ENCODE measurements at regions not wholly inside any gene's neighbourhood (a gene's known extent, or its start where the extent isn't known, plus 50 kb on each side); places are given as distances from the start of the nearest gene placed in this dataset.

DNA sequence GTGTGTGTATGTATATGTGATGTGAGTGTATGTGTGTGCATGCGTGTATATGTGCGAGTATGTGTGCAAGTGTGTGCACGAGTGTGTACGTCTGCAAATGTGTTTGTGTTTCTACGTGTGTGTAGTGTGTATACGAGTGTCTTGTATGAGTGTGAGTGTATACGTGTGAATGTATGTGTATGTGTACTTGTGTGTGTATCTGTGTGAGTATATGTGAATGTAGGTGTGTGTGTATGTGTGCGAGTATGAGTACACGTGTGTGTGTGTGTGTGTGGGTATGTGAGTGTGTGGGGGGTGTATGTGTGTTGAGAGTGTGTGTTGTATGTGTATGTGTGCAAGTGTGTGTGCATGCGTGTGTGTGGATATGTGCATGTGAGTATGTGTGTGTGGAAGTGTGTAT lies 602.0 kb upstream of the CDH4 start:
- Histone ChIP-seq H3K4me3 (ENCODE audit: low read length) (no peak overlapping the region), H3K9ac (ENCODE audit: low read depth, low read length) (no peak overlapping the region), H3K36me3 (ENCODE audit: insufficient read depth, low read length) (no peaks in the 10 kb centered on the region), H3K4me2 (ENCODE audit: low read length) (no peak overlapping the region), H3K9me3 (replicated peaks; ENCODE audit: low read length) (no peaks in the 10 kb centered on the region), H3K27me3 (ENCODE audit: control insufficient read depth, insufficient read depth, low read length) (peaks cover 3% of the 10 kb centered on the region), H3K4me1 (ENCODE audit: control insufficient read depth, insufficient read depth, low read length) (no peaks in the 10 kb centered on the region)

DNA sequence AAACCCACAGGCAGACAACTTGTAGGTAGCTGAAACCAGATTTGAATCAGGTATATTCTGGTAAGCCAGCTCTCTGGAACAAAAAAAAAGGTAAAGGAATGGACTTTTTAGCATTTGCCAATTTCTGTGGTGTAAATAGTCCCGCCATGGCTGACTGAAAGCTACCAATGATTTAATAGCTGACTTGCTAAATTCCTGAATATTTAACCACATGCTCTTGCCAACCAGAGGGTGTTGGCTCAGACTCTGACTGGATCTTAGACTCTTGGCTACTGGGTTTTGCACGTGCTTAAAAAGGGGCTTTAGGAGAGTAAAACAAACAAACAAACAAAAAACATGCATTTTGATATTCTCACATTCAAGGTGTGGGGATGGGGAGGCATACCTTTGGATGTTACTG lies 600.0 kb upstream of the CDH4 start:
- H3K36me3 ChIP-seq (ENCODE audit: insufficient read depth, low read length), result no peaks in the 10 kb centered on the region
- H3K4me3 ChIP-seq (ENCODE audit: low read length), result no peak overlapping the region
- H3K27me3 ChIP-seq (ENCODE audit: control insufficient read depth, insufficient read depth, low read length), result peaks cover 3% of the 10 kb centered on the region
- no peak overlapping the region for H3K4me2 ChIP-seq (ENCODE audit: low read length)
- no peak overlapping the region for H3K9ac ChIP-seq (ENCODE audit: low read depth, low read length)
- H3K4me1 ChIP-seq (ENCODE audit: control insufficient read depth, insufficient read depth, low read length), result no peaks in the 10 kb centered on the region
- H3K9me3 ChIP-seq (replicated peaks; ENCODE audit: low read length), result no peaks in the 10 kb centered on the region

DNA sequence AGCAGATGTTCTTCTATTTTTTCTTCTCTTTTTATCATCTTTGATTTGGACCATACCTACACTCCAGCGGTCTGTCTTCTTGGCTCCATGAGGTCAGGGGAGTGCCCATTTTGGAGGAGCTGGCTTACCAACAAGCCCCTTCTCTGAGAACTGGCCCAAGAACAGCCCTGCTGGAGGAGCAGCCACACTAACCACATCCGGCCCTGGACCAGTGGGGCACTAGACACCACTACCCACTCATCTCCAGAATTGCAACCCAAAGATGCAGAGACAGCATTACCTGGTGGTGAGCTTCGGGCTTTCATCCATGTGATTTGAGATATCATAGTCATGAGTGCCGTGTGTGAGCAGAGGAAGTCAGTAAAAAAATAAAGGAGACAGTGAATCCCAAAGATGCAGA lies 599.4 kb upstream of the CDH4 start:
- no peaks in the 10 kb centered on the region for H3K4me1 ChIP-seq (ENCODE audit: control insufficient read depth, insufficient read depth, low read length)
- no peak overlapping the region for H3K4me3 ChIP-seq (ENCODE audit: low read length)
- no peaks in the 10 kb centered on the region for H3K9me3 ChIP-seq (replicated peaks; ENCODE audit: low read length)
- peaks cover 3% of the 10 kb centered on the region for H3K27me3 ChIP-seq (ENCODE audit: control insufficient read depth, insufficient read depth, low read length)
- no peaks in the 10 kb centered on the region for H3K36me3 ChIP-seq (ENCODE audit: insufficient read depth, low read length)
- H3K9ac ChIP-seq (ENCODE audit: low read depth, low read length), result no peak overlapping the region
- H3K4me2 ChIP-seq (ENCODE audit: low read length), result no peak overlapping the region

DNA sequence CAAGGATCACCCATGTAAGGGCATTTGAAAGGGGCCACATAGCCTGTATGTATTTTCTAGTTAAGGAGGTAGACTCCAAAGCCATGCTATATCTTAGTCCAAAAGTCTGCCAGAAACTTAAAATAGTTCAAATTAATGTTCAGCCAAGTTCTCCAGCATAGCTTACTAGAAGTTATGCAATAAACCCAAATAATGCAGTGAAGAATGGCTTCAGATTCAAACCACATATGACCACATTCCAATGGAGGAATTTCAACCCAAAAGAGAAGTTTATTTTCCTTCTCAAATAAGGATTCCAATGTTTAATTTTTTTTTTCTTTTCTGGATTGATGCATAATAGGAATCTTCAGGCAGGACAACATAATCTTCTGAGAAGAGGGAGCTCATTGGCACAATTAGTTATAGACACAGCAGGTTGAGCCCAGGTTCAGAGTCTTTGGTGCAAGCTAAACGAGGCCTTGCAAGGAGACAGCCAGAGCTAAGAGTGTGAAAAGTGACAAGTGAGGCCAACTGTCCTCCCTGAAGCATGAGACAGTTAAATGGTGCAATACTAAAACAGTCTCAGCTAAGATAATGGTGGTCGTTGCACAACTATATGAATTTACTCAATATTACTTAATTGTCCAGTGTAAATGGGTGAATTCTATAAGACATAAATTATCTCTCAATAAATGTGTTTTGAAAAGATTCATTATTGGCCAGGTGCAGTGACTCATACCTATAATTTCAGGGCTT lies 598.8 kb upstream of the CDH4 start:
- no peak overlapping the region for H3K4me3 ChIP-seq (ENCODE audit: low read length)
- no peak overlapping the region for H3K9ac ChIP-seq (ENCODE audit: low read depth, low read length)
- no peaks in the 10 kb centered on the region for H3K9me3 ChIP-seq (replicated peaks; ENCODE audit: low read length)
- H3K27me3 ChIP-seq (ENCODE audit: control insufficient read depth, insufficient read depth, low read length), result no peaks in the 10 kb centered on the region
- H3K4me1 ChIP-seq (ENCODE audit: control insufficient read depth, insufficient read depth, low read length), result no peaks in the 10 kb centered on the region
- no peak overlapping the region for H3K4me2 ChIP-seq (ENCODE audit: low read length)
- no peaks in the 10 kb centered on the region for H3K36me3 ChIP-seq (ENCODE audit: insufficient read depth, low read length)

DNA sequence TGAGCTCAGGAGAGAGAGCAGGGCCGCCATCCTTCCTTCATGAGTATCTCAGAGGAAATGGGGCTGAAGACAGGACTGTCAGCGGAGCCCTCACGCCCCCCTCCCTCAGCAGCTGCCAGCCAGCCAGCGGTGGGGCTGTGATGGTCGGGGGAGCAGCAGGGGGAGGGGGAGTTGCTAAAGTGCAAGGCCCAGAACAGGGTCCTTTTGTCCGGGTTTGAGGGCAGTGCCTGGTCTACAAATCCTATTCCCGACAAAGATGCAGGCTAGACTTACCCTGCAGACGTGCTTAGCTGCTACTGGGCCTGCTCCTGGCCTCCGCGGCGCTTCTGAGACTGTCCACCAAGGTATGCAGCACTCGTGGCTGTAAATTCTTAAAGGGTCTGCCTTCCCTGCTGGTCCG lies 593.4 kb upstream of the CDH4 start:
- Histone ChIP-seq H3K9me3 (replicated peaks; ENCODE audit: low read length) (no peaks in the 10 kb centered on the region), H3K9ac (ENCODE audit: low read depth, low read length) (no peak overlapping the region), H3K27me3 (ENCODE audit: control insufficient read depth, insufficient read depth, low read length) (no peaks in the 10 kb centered on the region), H3K4me1 (ENCODE audit: control insufficient read depth, insufficient read depth, low read length) (no peaks in the 10 kb centered on the region), H3K4me3 (ENCODE audit: low read length) (no peak overlapping the region), H3K4me2 (ENCODE audit: low read length) (no peak overlapping the region), H3K36me3 (ENCODE audit: insufficient read depth, low read length) (no peaks in the 10 kb centered on the region)

DNA sequence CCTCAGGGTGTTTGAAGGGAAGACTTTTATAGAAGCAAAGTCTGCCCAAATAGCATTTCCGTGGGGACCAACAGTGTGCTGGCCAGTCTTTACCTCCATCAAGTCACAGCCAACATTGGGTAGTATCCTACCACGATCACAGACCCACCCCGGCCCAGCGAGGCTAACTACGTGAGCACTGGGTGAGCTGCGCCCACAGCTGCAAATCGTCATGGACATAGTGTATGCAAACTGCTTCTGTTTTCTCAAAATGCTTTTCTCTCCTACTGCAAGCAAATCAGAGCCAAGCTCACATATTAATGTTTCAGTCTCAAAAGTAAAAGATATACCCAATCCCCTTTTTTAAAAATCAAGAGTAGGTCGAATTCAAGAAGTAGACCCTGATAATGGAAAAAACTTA lies 592.8 kb upstream of the CDH4 start:
- Histone ChIP-seq H3K36me3 (ENCODE audit: insufficient read depth, low read length) (no peaks in the 10 kb centered on the region), H3K4me3 (ENCODE audit: low read length) (no peak overlapping the region), H3K27me3 (ENCODE audit: control insufficient read depth, insufficient read depth, low read length) (no peaks in the 10 kb centered on the region), H3K4me2 (ENCODE audit: low read length) (no peak overlapping the region), H3K4me1 (ENCODE audit: control insufficient read depth, insufficient read depth, low read length) (no peaks in the 10 kb centered on the region), H3K9ac (ENCODE audit: low read depth, low read length) (no peak overlapping the region), H3K9me3 (replicated peaks; ENCODE audit: low read length) (no peaks in the 10 kb centered on the region)

DNA sequence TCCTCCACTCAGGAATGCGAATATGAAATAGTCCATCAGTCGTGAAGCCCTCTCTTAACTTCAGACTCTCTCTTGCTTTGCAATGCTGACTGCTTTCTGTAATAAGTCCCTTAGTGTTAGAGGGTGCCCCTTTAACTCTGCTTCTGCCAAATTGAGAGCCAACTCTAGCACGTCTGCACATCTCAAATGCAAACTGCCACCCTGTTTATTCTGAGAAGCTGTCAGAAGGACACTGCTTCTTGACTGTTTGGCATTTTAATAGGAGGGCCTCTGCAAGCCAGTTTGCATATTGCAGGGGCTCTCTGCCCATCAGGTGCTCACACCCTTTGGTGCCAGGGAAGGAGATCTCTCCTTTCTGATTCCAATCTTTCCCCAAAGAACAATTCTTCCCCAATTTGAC lies 589.8 kb upstream of the CDH4 start:
- no peaks in the 10 kb centered on the region for H3K36me3 ChIP-seq (ENCODE audit: insufficient read depth, low read length)
- H3K9ac ChIP-seq (ENCODE audit: low read depth, low read length), result no peak overlapping the region
- no peaks in the 10 kb centered on the region for H3K9me3 ChIP-seq (replicated peaks; ENCODE audit: low read length)
- no peak overlapping the region for H3K4me2 ChIP-seq (ENCODE audit: low read length)
- no peaks in the 10 kb centered on the region for H3K27me3 ChIP-seq (ENCODE audit: control insufficient read depth, insufficient read depth, low read length)
- no peak overlapping the region for H3K4me3 ChIP-seq (ENCODE audit: low read length)
- no peaks in the 10 kb centered on the region for H3K4me1 ChIP-seq (ENCODE audit: control insufficient read depth, insufficient read depth, low read length)

DNA sequence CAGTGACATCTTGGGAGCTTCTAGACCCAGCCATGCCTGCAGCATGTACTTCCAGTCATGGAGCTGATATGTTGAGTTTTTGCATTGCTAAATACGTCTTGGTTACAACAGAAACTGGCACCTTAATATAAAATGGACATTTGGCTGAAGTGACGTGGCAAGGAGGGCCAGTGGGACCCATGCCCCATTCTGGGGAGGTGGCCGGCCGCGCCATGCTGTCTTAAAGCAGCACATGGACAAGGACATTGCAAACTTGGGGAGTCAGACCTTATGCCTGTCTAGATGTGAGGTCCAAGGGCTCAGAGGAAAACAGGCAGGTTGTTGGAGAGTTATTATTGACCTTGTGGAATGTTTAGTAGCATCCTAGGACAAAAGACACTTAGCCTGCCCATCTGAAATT lies 588.0 kb upstream of the CDH4 start:
- no peaks in the 10 kb centered on the region for H3K4me1 ChIP-seq (ENCODE audit: control insufficient read depth, insufficient read depth, low read length)
- H3K36me3 ChIP-seq (ENCODE audit: insufficient read depth, low read length), result no peaks in the 10 kb centered on the region
- H3K4me3 ChIP-seq (ENCODE audit: low read length), result no peak overlapping the region
- H3K9ac ChIP-seq (ENCODE audit: low read depth, low read length), result no peak overlapping the region
- H3K9me3 ChIP-seq (replicated peaks; ENCODE audit: low read length), result no peaks in the 10 kb centered on the region
- H3K27me3 ChIP-seq (ENCODE audit: control insufficient read depth, insufficient read depth, low read length), result peaks cover 9% of the 10 kb centered on the region
- no peak overlapping the region for H3K4me2 ChIP-seq (ENCODE audit: low read length)

DNA sequence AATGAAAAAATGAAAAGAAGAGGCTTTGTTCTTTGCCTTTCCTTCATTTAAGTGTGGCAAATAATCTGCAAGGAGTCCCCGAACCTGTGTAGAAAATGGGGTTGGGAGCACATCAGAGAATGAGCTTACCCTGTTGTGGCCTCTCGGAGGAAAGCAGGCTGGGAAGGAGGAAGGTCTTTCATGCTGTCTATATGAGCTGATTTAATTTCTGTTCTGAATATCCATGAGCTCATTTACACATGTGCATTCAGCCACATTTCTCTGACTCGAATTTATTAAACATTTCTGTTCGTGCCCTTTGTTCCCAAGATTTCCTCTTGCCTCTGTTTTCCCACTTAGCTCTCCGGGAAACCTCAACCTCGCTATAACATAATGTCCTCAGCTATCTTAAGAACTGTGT lies 584.4 kb upstream of the CDH4 start:
- no peak overlapping the region for H3K4me3 ChIP-seq (ENCODE audit: low read length)

DNA sequence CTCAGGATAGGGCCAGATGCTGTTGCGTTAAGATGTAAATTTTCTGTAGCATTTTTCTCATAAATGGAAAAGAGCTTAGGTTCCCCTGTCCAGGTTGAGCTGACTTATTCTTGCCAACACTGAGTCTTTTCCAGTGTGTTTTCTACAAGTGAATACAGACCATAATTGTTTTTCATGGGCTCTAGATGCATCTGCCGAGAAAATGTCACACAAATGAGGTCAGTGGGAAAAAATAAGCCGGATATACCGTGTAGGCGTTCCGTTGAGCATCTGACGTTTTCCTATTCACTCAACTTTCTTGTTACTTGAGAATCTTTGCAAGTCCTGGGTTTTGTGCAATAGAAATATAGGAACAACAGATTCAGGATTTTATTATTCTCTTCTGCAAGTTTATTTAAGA lies 582.9 kb upstream of the CDH4 start:
- Histone ChIP-seq H3K4me3 (ENCODE audit: low read length) (no peak overlapping the region), H3K9ac (ENCODE audit: low read depth, low read length) (no peak overlapping the region), H3K4me2 (ENCODE audit: low read length) (no peak overlapping the region), H3K9me3 (replicated peaks; ENCODE audit: low read length) (no peaks in the 10 kb centered on the region), H3K27me3 (ENCODE audit: control insufficient read depth, insufficient read depth, low read length) (peaks cover 48% of the 10 kb centered on the region), H3K36me3 (ENCODE audit: insufficient read depth, low read length) (no peaks in the 10 kb centered on the region), H3K4me1 (ENCODE audit: control insufficient read depth, insufficient read depth, low read length) (no peaks in the 10 kb centered on the region)

More for the DNA sequence above, 584.4 kb upstream of the CDH4 start:
- H3K4me1 ChIP-seq (ENCODE audit: control insufficient read depth, insufficient read depth, low read length), result no peaks in the 10 kb centered on the region
- no peak overlapping the region for H3K4me2 ChIP-seq (ENCODE audit: low read length)
- no peaks in the 10 kb centered on the region for H3K36me3 ChIP-seq (ENCODE audit: insufficient read depth, low read length)
- H3K9me3 ChIP-seq (replicated peaks; ENCODE audit: low read length), result no peaks in the 10 kb centered on the region
- no peak overlapping the region for H3K9ac ChIP-seq (ENCODE audit: low read depth, low read length)
- H3K27me3 ChIP-seq (ENCODE audit: control insufficient read depth, insufficient read depth, low read length), result peaks cover 34% of the 10 kb centered on the region

DNA sequence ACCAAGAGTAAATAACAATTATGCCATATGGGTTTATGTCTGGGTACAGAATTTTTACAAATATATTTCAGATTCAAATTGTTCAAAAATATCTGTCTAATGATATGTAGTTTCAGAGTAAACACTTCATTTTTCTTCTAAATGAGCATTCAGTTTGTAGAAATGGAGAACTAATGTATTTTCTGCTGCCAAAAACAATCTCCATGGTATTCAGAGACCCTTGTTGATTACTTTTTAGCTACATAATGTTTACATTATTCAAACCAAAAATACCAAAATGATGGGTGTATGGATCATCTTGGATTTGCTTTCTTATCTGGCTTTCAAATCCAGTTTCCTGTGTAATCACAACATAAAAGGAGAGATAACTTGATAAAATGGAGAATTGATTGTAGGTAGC lies 576.0 kb upstream of the CDH4 start:
- Histone ChIP-seq H3K9ac (ENCODE audit: low read depth, low read length) (no peak overlapping the region), H3K9me3 (replicated peaks; ENCODE audit: low read length) (no peaks in the 10 kb centered on the region), H3K27me3 (ENCODE audit: control insufficient read depth, insufficient read depth, low read length) (peaks cover 28% of the 10 kb centered on the region), H3K4me1 (ENCODE audit: control insufficient read depth, insufficient read depth, low read length) (no peaks in the 10 kb centered on the region), H3K36me3 (ENCODE audit: insufficient read depth, low read length) (no peaks in the 10 kb centered on the region), H3K4me2 (ENCODE audit: low read length) (no peak overlapping the region), H3K4me3 (ENCODE audit: low read length) (no peak overlapping the region)

DNA sequence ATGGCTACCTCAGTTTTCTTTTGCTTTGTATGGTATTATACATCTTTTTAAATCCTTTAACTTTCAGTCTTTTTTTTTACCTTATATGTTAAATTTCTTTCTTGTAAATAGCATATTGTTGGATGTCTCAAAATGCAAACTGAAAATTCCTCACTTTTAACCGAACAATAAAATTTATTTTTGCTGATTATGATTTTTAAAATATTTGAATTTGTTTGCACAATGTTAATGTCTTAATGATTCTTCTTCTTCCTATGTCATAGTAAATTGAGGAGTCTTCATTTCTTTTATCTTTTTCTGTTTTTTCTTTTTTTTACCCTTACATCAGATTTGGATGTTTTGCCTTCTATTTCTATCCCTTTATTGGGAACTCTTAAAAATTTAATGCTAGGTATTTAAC lies 574.2 kb upstream of the CDH4 start:
- no peak overlapping the region for H3K4me3 ChIP-seq (ENCODE audit: low read length)
- peaks cover 17% of the 10 kb centered on the region for H3K27me3 ChIP-seq (ENCODE audit: control insufficient read depth, insufficient read depth, low read length)
- no peaks in the 10 kb centered on the region for H3K4me1 ChIP-seq (ENCODE audit: control insufficient read depth, insufficient read depth, low read length)
- no peaks in the 10 kb centered on the region for H3K9me3 ChIP-seq (replicated peaks; ENCODE audit: low read length)
- H3K9ac ChIP-seq (ENCODE audit: low read depth, low read length), result no peak overlapping the region
- no peaks in the 10 kb centered on the region for H3K36me3 ChIP-seq (ENCODE audit: insufficient read depth, low read length)
- H3K4me2 ChIP-seq (ENCODE audit: low read length), result no peak overlapping the region
